Renal pelvis (tissue), 1 donor: ENCODE measurements at regions not wholly inside any gene's neighbourhood (a gene's known extent, or its start where the extent isn't known, plus 50 kb on each side); places are given as distances from the start of the nearest gene placed in this dataset.

Experiments used
- DNase-seq: peaks from one replicate; pipeline ENCODE4 v3.0.0-alpha.2; 2013

GRCh38 chr3:34988296-34988695 lies 651.0 kb upstream of the ARPP21 start:
- no peak for DNase-seq

- no peak for DNase-seq
Measured at GRCh38 chr3:34995796-34996430, 643.4 kb upstream of the ARPP21 start.

- DNase-seq, result no peak
Measured at GRCh38 chr3:34998902-34999301, 640.4 kb upstream of the ARPP21 start.

- DNase-seq, result no peak
Measured at GRCh38 chr3:35012214-35012613, 627.1 kb upstream of the ARPP21 start.

GRCh38 chr3:35028157-35028556 lies 611.2 kb upstream of the ARPP21 start:
- DNase-seq, result no peak

GRCh38 chr3:35042210-35042991 lies 596.9 kb upstream of the ARPP21 start:
- no peak for DNase-seq

- no peak for DNase-seq
Measured at GRCh38 chr3:35043040-35043439, 596.3 kb upstream of the ARPP21 start.

- DNase-seq, result no peak
Measured at GRCh38 chr3:35044190-35044589, 595.1 kb upstream of the ARPP21 start.

GRCh38 chr3:35045118-35045517 lies 594.2 kb upstream of the ARPP21 start:
- DNase-seq, result no peak

GRCh38 chr3:35064761-35065160 lies 574.6 kb upstream of the ARPP21 start:
- DNase-seq, result no peak

- DNase-seq, result no peak
Measured at GRCh38 chr3:35065891-35066290, 573.4 kb upstream of the ARPP21 start.

- DNase-seq, result no peak
Measured at GRCh38 chr3:35067750-35068149, 571.6 kb upstream of the ARPP21 start.

GRCh38 chr3:35070088-35070487 lies 569.2 kb upstream of the ARPP21 start:
- no peak for DNase-seq

GRCh38 chr3:35071772-35072171 lies 567.6 kb upstream of the ARPP21 start:
- no peak for DNase-seq

GRCh38 chr3:35078780-35079179 lies 560.5 kb upstream of the ARPP21 start:
- no peak for DNase-seq

- no peak for DNase-seq
Measured at GRCh38 chr3:35079403-35079802, 559.9 kb upstream of the ARPP21 start.

- DNase-seq, result no peak
Measured at GRCh38 chr3:35081899-35082298, 557.4 kb upstream of the ARPP21 start.

- DNase-seq, result no peak
Measured at GRCh38 chr3:35088943-35089342, 550.4 kb upstream of the ARPP21 start.

- DNase-seq, result no peak
Measured at GRCh38 chr3:35114686-35115085, 524.6 kb upstream of the ARPP21 start.

- DNase-seq, result no peak
Measured at GRCh38 chr3:35120026-35120425, 519.3 kb upstream of the ARPP21 start.

GRCh38 chr3:35137612-35138011 lies 501.7 kb upstream of the ARPP21 start:
- no peak for DNase-seq

GRCh38 chr3:35141406-35141805 lies 497.9 kb upstream of the ARPP21 start:
- no peak for DNase-seq

GRCh38 chr3:35144011-35144410 lies 495.3 kb upstream of the ARPP21 start:
- DNase-seq, result no peak
